ENCODE measurements at regions not wholly inside any gene's neighbourhood (a gene's known extent, or its start where the extent isn't known, plus 50 kb on each side); places are given as distances from the start of the nearest gene placed in this dataset.

DNA sequence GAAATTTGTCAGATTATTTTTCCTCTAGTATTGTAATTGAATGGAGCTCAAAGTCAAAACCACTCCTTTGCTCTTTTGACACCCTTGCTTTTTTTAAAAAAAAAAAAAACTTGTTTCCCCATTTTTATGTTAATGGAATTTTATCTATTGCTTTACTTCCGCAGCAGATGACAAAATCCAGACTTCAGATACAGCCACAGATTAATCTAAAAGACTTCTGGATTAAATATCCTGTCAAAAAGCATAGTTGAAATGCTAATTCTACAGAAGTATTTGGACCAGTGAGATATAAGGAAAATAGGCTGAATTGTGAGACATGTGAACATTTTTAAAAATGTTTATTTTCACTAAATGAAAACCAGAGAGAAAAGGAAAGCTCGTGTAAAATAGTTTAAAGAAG is 341.4 kb downstream of the BMP2 start:
- Histone ChIP-seq H3K4me2 (ENCODE audit: low read depth, low read length) (no peak overlapping the region), H3K56ac (ENCODE audit: extremely low read depth, insufficient read depth, low read length) (no peak overlapping the region), H2AK9ac (replicated peaks; ENCODE audit: low read depth, low read length, poor library complexity) (no peak overlapping the region), H2BK15ac (ENCODE audit: low read depth, low read length) (no peak overlapping the region), H3K36me3 (ENCODE audit: control insufficient read depth, insufficient read depth, low read length) (no peaks in the 10 kb centered on the region), H3K9me3 (ENCODE audit: control insufficient read depth, insufficient read depth, low read length) (no peaks in the 10 kb centered on the region; the same call in 1 of the 2 replicates), H3K9me1 (ENCODE audit: insufficient read depth, low read length) (no peaks in the 10 kb centered on the region), H3K14ac (replicated peaks; ENCODE audit: low read depth, low read length) (no peak overlapping the region), H4K20me1 (ENCODE audit: insufficient read depth, low read length) (no peaks in the 10 kb centered on the region), H3K4me1 (ENCODE audit: control insufficient read depth, insufficient read depth, low read length) (no peaks in the 10 kb centered on the region), H3K9ac (ENCODE audit: low read depth, low read length) (no peak overlapping the region), H4K8ac (ENCODE audit: low read depth in 2 of 2, low read length in 2 of 2) (no peak overlapping the region), H3K27me3 (ENCODE audit: control insufficient read depth, insufficient read depth, low read length) (no peaks in the 10 kb centered on the region), H3K27ac (ENCODE audit: insufficient read depth, low read length) (no peak overlapping the region), H4K91ac (ENCODE audit: insufficient read depth, low read depth, low read length) (no peak overlapping the region), H3K4me3 (ENCODE audit: insufficient read depth, low read depth, low read length) (no peak overlapping the region), H2AK5ac (ENCODE audit: low read depth, low read length) (no peak overlapping the region), H3K18ac (ENCODE audit: low read depth, low read length) (no peak overlapping the region), H2BK120ac (ENCODE audit: low read depth, low read length) (no peak overlapping the region), H2AFZ (replicated peaks; ENCODE audit: low read length, poor library complexity) (no peak overlapping the region), H3K23ac (ENCODE audit: low read depth, low read length) (no peak overlapping the region), H2BK5ac (ENCODE audit: low read depth, low read length, poor library complexity, severe bottlenecking) (no peak overlapping the region), H3K4ac (ENCODE audit: low read depth, low read length) (no peak overlapping the region), H4K5ac (ENCODE audit: low read depth, low read length) (no peak overlapping the region), H3K79me1 (ENCODE audit: low read depth in 1 of 2, low read length in 2 of 2) (no peaks in the 10 kb centered on the region), H2BK20ac (ENCODE audit: low read depth, low read length) (no peak overlapping the region)
- no CpG with 5 or more reads among the region's 2 CpGs for WGBS, 2 experiments (ENCODE audit: extremely low coverage in 2 of 2, insufficient read length in 1 of 2)
- in situ Hi-C loops (cut with MboI; ENCODE audit: low sequenced_read_pairs) (no loop called here), dilution Hi-C loops (cut with HindIII; ENCODE audit: low sequenced_read_pairs, unreplicated experiment) (no loop called here), intact Hi-C loops (cut with micrococcal nuclease) (no loop called here)
- ATAC-seq (ENCODE audit: low read depth): no peak
- TF ChIP-seq BHLHE40 (IDR thresholded peaks at IDR 0.05; ENCODE audit: low read depth, low read length) (no peak), MAZ (IDR thresholded peaks at IDR 0.05; ENCODE audit: borderline replicate concordance, low read depth, low read length) (no peak), RFX5 (IDR thresholded peaks at IDR 0.05; ENCODE audit: low read depth, low read length) (no peak), SMC3 (IDR thresholded peaks at IDR 0.05; ENCODE audit: low read depth, low read length) (no peak), POLR2A (IDR thresholded peaks at IDR 0.05; ENCODE audit: low read depth, low read length) (no peak), CHD1 (IDR thresholded peaks at IDR 0.05; ENCODE audit: low read depth, low read length) (no peak), RAD21 (IDR thresholded peaks at IDR 0.05; ENCODE audit: low read length) (no peak), NFE2L2 (IDR thresholded peaks at IDR 0.05; ENCODE audit: low read depth, low read length) (no peak), CEBPB (IDR thresholded peaks at IDR 0.05; ENCODE audit: low read depth, low read length) (no peak), MAFK (IDR thresholded peaks at IDR 0.05; ENCODE audit: low read depth, low read length) (no peak), RCOR1 (IDR thresholded peaks at IDR 0.05; ENCODE audit: insufficient replicate concordance, low read length) (no peak), MXI1 (IDR thresholded peaks at IDR 0.05; ENCODE audit: borderline replicate concordance, low read depth, low read length) (no peak), FOS (IDR thresholded peaks at IDR 0.05; ENCODE audit: low read depth, low read length) (no peak)
- TF ChIP-seq, protein P1, sequence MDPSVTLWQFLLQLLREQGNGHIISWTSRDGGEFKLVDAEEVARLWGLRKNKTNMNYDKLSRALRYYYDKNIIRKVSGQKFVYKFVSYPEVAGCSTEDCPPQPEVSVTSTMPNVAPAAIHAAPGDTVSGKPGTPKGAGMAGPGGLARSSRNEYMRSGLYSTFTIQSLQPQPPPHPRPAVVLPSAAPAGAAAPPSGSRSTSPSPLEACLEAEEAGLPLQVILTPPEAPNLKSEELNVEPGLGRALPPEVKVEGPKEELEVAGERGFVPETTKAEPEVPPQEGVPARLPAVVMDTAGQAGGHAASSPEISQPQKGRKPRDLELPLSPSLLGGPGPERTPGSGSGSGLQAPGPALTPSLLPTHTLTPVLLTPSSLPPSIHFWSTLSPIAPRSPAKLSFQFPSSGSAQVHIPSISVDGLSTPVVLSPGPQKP (IDR thresholded peaks at IDR 0.05; ENCODE audit: borderline replicate concordance, low read depth, low read length): no peak
- TF ChIP-seq, protein P2, sequence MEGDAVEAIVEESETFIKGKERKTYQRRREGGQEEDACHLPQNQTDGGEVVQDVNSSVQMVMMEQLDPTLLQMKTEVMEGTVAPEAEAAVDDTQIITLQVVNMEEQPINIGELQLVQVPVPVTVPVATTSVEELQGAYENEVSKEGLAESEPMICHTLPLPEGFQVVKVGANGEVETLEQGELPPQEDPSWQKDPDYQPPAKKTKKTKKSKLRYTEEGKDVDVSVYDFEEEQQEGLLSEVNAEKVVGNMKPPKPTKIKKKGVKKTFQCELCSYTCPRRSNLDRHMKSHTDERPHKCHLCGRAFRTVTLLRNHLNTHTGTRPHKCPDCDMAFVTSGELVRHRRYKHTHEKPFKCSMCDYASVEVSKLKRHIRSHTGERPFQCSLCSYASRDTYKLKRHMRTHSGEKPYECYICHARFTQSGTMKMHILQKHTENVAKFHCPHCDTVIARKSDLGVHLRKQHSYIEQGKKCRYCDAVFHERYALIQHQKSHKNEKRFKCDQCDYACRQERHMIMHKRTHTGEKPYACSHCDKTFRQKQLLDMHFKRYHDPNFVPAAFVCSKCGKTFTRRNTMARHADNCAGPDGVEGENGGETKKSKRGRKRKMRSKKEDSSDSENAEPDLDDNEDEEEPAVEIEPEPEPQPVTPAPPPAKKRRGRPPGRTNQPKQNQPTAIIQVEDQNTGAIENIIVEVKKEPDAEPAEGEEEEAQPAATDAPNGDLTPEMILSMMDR (conservative IDR thresholded peaks at IDR 0.05; ENCODE audit: low read depth, low read length): no peak
- TF ChIP-seq, protein P3, sequence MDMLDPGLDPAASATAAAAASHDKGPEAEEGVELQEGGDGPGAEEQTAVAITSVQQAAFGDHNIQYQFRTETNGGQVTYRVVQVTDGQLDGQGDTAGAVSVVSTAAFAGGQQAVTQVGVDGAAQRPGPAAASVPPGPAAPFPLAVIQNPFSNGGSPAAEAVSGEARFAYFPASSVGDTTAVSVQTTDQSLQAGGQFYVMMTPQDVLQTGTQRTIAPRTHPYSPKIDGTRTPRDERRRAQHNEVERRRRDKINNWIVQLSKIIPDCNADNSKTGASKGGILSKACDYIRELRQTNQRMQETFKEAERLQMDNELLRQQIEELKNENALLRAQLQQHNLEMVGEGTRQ (IDR thresholded peaks at IDR 0.05; ENCODE audit: low read depth, low read length): no peak
- POLR2A ChIA-PET (ENCODE audit: unreplicated experiment): no interaction called here
- CTCF ChIA-PET: no interaction called here
- no peak for DNase-seq
- BruUV-seq (replicated peaks): no TSS peak
